ENCODE measurements at regions not wholly inside any gene's neighbourhood (a gene's known extent, or its start where the extent isn't known, plus 50 kb on each side); places are given as distances from the start of the nearest gene placed in this dataset.

DNA sequence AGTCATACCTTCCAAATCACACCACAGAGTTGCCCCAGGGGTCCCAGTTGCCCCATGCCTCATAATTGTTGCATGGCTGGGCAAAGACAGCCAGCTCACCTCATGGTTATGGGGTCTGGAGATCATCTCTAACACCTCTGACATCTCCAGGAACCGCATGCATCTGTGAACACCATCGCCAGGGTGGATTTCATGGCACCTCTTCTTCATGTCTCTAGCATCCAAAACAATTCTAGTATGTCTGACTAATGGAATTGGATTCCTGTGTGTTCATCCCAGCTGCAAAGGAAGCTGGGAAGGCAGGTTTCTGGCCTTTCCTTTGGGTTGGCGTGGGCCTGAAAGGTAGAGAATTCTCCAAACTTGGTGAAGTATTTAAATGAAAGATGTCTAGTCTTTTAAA, 122.3 kb upstream of the ABCA1 start:
- H2AFZ ChIP-seq: no peak overlapping the region
- no peak overlapping the region for H3K27ac ChIP-seq
- WGBS (ENCODE audit: low lambda C conversion rate, missing lambda C conversion rate): 60% methylated on average over 3 of the region's 3 CpGs
- no peaks in the 10 kb centered on the region for H3K36me3 ChIP-seq (replicated peaks; ENCODE audit: insufficient read depth, low read depth)
- no peak overlapping the region for H3K4me3 ChIP-seq
- DNase-seq (ENCODE audit: low spot score): no peak
- H3K4me1 ChIP-seq (ENCODE audit: insufficient read depth): peaks cover 35% of the 10 kb centered on the region
- no peaks in the 10 kb centered on the region for H4K20me1 ChIP-seq (ENCODE audit: insufficient read depth, poor library complexity, severe bottlenecking)
- H3K27me3 ChIP-seq: no peaks in the 10 kb centered on the region
- H3K79me2 ChIP-seq: no peaks in the 10 kb centered on the region
- no peaks in the 10 kb centered on the region for H3K9me3 ChIP-seq (ENCODE audit: low read depth)
- H3K4me2 ChIP-seq: no peak overlapping the region
- H3K9me2 ChIP-seq (replicated peaks; ENCODE audit: insufficient read depth): no peaks in the 10 kb centered on the region
- no peak for TF ChIP-seq EZH2phosphoT487 (IDR thresholded peaks at IDR 0.05; ENCODE audit: low read depth, severe bottlenecking, unreplicated experiment)
- TF ChIP-seq, protein P1, sequence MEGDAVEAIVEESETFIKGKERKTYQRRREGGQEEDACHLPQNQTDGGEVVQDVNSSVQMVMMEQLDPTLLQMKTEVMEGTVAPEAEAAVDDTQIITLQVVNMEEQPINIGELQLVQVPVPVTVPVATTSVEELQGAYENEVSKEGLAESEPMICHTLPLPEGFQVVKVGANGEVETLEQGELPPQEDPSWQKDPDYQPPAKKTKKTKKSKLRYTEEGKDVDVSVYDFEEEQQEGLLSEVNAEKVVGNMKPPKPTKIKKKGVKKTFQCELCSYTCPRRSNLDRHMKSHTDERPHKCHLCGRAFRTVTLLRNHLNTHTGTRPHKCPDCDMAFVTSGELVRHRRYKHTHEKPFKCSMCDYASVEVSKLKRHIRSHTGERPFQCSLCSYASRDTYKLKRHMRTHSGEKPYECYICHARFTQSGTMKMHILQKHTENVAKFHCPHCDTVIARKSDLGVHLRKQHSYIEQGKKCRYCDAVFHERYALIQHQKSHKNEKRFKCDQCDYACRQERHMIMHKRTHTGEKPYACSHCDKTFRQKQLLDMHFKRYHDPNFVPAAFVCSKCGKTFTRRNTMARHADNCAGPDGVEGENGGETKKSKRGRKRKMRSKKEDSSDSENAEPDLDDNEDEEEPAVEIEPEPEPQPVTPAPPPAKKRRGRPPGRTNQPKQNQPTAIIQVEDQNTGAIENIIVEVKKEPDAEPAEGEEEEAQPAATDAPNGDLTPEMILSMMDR (IDR thresholded peaks at IDR 0.05; ENCODE audit: poor library complexity): no peak
- TF ChIP-seq EZH2 (IDR thresholded peaks at IDR 0.05; ENCODE audit: borderline replicate concordance): no peak

DNA sequence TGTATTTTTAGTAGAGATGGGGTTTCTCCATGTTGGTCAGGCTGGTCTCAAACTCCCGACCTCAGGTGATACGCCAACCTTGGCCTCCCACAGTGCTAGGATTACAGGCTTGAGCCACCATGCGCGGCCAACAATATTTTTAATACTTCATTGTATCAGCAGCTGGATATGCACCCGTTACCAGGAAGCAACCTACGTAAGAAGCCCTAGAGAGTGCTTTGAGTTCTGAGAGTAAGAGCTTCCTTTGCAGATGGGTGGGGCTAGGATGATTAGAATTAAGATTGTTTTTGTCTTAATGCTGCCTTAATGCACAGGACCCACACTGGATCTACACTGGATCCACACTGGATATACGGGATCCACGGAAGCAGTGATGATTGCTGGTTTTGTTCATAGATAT, 123.9 kb upstream of the ABCA1 start:
- WGBS (ENCODE audit: low lambda C conversion rate, missing lambda C conversion rate): 94% methylated on average over 8 of the region's 8 CpGs
- TF ChIP-seq, protein P1 (IDR thresholded peaks at IDR 0.05; ENCODE audit: poor library complexity): no peak
- no peak for TF ChIP-seq EZH2 (IDR thresholded peaks at IDR 0.05; ENCODE audit: borderline replicate concordance)
- Histone ChIP-seq H3K79me2 (no peaks in the 10 kb centered on the region), H3K4me2 (no peak overlapping the region), H3K4me1 (ENCODE audit: insufficient read depth) (peaks cover 33% of the 10 kb centered on the region), H2AFZ (no peak overlapping the region), H3K36me3 (replicated peaks; ENCODE audit: insufficient read depth, low read depth) (no peaks in the 10 kb centered on the region), H3K27ac (peak overlapping the region; percentile 79), H3K4me3 (no peak overlapping the region), H4K20me1 (ENCODE audit: insufficient read depth, poor library complexity, severe bottlenecking) (no peaks in the 10 kb centered on the region), H3K9me2 (replicated peaks; ENCODE audit: insufficient read depth) (no peaks in the 10 kb centered on the region), H3K9me3 (ENCODE audit: low read depth) (no peaks in the 10 kb centered on the region), H3K27me3 (no peaks in the 10 kb centered on the region)
- DNase-seq (ENCODE audit: low spot score): no peak

DNA sequence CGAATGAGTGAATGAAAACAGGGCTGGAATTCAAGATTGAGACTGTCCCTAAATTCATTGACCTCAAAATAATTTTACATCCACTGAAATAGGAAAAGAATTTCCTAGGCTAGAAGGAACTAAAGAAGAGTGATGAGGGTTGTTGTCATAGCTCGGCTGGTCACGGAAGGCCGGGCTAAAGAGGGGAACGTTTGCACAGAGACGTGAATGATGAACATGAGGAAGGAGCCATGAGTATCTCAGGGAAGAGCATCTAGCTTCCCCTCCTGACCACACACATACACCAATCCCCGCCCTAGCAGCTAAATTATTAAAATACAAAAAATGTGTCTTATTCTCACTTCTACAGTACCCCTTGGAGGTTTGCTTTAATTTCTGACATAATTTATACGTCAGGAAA, 124.4 kb upstream of the ABCA1 start:
- Histone ChIP-seq H3K36me3 (replicated peaks; ENCODE audit: insufficient read depth, low read depth) (no peaks in the 10 kb centered on the region), H3K79me2 (no peaks in the 10 kb centered on the region), H3K4me2 (no peak overlapping the region), H3K4me3 (no peak overlapping the region), H3K27ac (peak overlapping the region; percentile 79), H3K27me3 (no peaks in the 10 kb centered on the region), H3K9me3 (ENCODE audit: low read depth) (no peaks in the 10 kb centered on the region), H2AFZ (no peak overlapping the region), H3K9me2 (replicated peaks; ENCODE audit: insufficient read depth) (no peaks in the 10 kb centered on the region), H3K4me1 (ENCODE audit: insufficient read depth) (peaks cover 30% of the 10 kb centered on the region), H4K20me1 (ENCODE audit: insufficient read depth, poor library complexity, severe bottlenecking) (no peaks in the 10 kb centered on the region)
- DNase-seq (ENCODE audit: low spot score): no peak
- TF ChIP-seq, protein P1 (IDR thresholded peaks at IDR 0.05; ENCODE audit: poor library complexity): no peak
- TF ChIP-seq EZH2 (IDR thresholded peaks at IDR 0.05; ENCODE audit: borderline replicate concordance) (no peak), EZH2phosphoT487 (IDR thresholded peaks at IDR 0.05; ENCODE audit: low read depth, severe bottlenecking, unreplicated experiment) (no peak)
- WGBS (ENCODE audit: low lambda C conversion rate, missing lambda C conversion rate): 94% methylated on average over 8 of the region's 8 CpGs

DNA sequence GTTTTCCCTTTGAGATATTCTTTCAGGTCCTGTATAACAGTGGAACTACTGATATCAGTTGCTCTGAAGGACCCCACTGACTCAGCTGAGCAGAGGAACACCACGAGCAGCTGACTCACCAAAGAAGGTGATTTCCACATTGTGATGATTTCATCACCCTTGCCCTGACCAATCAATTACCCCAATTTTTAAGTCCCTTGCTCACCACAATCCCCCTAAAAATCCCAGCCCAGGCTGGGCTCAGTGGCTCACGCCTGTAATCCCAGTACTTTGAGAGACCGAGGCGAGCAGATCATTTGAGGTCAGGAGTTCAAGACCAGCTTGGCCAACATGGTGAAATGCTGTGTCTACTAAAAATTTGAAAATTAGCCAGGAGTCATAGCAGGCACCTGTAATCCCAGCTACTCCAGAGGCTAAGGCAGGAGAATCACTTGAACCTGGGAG, 125.3 kb upstream of the ABCA1 start:
- no peaks in the 10 kb centered on the region for H4K20me1 ChIP-seq (ENCODE audit: insufficient read depth, poor library complexity, severe bottlenecking)
- TF ChIP-seq EZH2phosphoT487 (IDR thresholded peaks at IDR 0.05; ENCODE audit: low read depth, severe bottlenecking, unreplicated experiment): no peak
- TF ChIP-seq, protein P1 (IDR thresholded peaks at IDR 0.05; ENCODE audit: poor library complexity): no peak
- TF ChIP-seq EZH2 (IDR thresholded peaks at IDR 0.05; ENCODE audit: borderline replicate concordance): no peak
- H2AFZ ChIP-seq: no peak overlapping the region
- peak; percentile 56 for DNase-seq (ENCODE audit: low spot score)
- no peaks in the 10 kb centered on the region for H3K36me3 ChIP-seq (replicated peaks; ENCODE audit: insufficient read depth, low read depth)
- no peaks in the 10 kb centered on the region for H3K9me3 ChIP-seq (ENCODE audit: low read depth)
- no peak overlapping the region for H3K4me3 ChIP-seq
- H3K4me2 ChIP-seq: no peak overlapping the region
- peaks cover 26% of the 10 kb centered on the region for H3K4me1 ChIP-seq (ENCODE audit: insufficient read depth)
- H3K9me2 ChIP-seq (replicated peaks; ENCODE audit: insufficient read depth): no peaks in the 10 kb centered on the region
- H3K27ac ChIP-seq: peak overlapping the region; percentile 79
- no peaks in the 10 kb centered on the region for H3K27me3 ChIP-seq
- no peaks in the 10 kb centered on the region for H3K79me2 ChIP-seq
- 87% methylated on average over 4 of the region's 4 CpGs for WGBS (ENCODE audit: low lambda C conversion rate, missing lambda C conversion rate)
